ENCODE measurements at regions not wholly inside any gene's neighbourhood (a gene's known extent, or its start where the extent isn't known, plus 50 kb on each side); places are given as distances from the start of the nearest gene placed in this dataset.

DNA sequence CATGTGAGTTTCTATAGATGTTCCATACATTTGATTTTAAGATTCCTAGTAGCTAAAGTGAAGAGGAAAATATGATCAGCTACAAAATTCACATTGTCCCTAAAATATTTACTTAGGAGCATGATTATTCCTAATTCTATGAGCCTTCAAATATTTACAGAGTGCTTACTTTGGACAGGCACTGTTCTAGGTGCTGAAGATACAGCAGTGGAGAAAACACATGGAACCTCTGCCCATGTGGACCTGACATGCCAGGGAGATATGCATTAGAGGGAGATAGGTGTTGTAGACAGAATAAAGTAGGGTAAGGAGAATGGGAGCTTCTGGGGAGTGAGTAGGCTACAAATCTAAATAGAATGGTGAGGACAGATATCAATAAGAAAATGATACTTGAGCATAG, 62.6 kb upstream of the TACR1 start:
- Histone ChIP-seq H3K9me1 (ENCODE audit: control insufficient read depth, insufficient read depth, low read length) (no peaks in the 10 kb centered on the region), H3K27me3 (ENCODE audit: control insufficient read depth in 2 of 2, insufficient read depth in 2 of 2, low read length in 2 of 2) (no peaks in the 10 kb centered on the region), H2AFZ (ENCODE audit: low read depth, low read length) (no peak overlapping the region), H3K9ac (ENCODE audit: insufficient read depth in 1 of 2, low read depth in 2 of 2, low read length in 2 of 2) (no peak overlapping the region), H3K4me3 (no peak overlapping the region), H4K20me1 (replicated peaks; ENCODE audit: control insufficient read depth, insufficient read depth, low read length) (no peaks in the 10 kb centered on the region), H3K27ac (ENCODE audit: extremely low read depth, low read depth, low read length) (no peak overlapping the region), H3K79me2 (ENCODE audit: control insufficient read depth, insufficient read depth, low read length) (no peaks in the 10 kb centered on the region), H3K36me3 (ENCODE audit: control insufficient read depth, insufficient read depth, low read length) (no peaks in the 10 kb centered on the region), H3K9me3 (replicated peaks; ENCODE audit: control insufficient read depth, insufficient read depth, low read depth, low read length) (no peaks in the 10 kb centered on the region), H3K4me1 (replicated peaks in 1 of 2; ENCODE audit: control insufficient read depth in 2 of 2, insufficient read depth in 2 of 2, low read length in 2 of 2) (no peaks in the 10 kb centered on the region), H3K4me2 (ENCODE audit: insufficient read depth, low read length) (no peak overlapping the region)
- CTCF ChIA-PET (ENCODE audit: low intra/inter-chr PET ratio): no interaction called here
- TF ChIP-seq PTRF (tag; IDR thresholded peaks at IDR 0.05): no peak
- no peak for TF ChIP-seq HMG20B (CRISPR knock-in tag; IDR thresholded peaks at IDR 0.05)
- no peak for TF ChIP-seq HBP1 (CRISPR knock-in tag; IDR thresholded peaks at IDR 0.05)
- no peak for ATAC-seq
- intact Hi-C loops (cut with micrococcal nuclease): no loop called here
- in situ Hi-C loops (cut with MboI): no loop called here
- POLR2A ChIA-PET: no interaction called here
- no peak for DNase-seq (ENCODE audit: extremely low read depth in 1 of 4, low spot score in 3 of 4)
- no peak for FAIRE-seq
- BruUV-seq (replicated peaks): no TSS peak

DNA sequence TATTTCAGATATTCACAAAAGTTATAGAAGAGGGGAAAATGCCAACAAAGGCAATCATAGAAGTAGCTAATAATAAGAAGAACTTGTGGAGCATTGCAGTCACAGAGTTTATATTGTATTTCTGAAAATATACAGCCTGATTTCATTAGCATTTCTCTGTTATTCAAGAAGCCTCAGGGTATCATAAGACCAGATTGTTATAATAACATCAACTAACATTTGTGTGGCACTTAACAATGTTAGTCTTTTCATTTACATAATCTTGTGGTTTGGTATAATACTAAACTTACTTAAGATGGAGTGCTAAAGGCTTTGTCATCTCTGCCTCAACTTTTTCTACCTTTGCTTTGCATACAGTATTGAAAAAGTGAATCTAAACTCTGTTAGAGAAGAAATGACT, 61.6 kb upstream of the TACR1 start:
- no peak for ATAC-seq

More for the DNA sequence above, 61.6 kb upstream of the TACR1 start:
- H2AFZ ChIP-seq (ENCODE audit: low read depth, low read length): no peak overlapping the region
- no peak for TF ChIP-seq KDM5B (IDR thresholded peaks at IDR 0.05; ENCODE audit: insufficient replicate concordance, low read depth, low read length)
- intact Hi-C loops (cut with micrococcal nuclease): no loop called here
- H3K36me3 ChIP-seq (ENCODE audit: control insufficient read depth, insufficient read depth, low read length): no peaks in the 10 kb centered on the region
- ChIA-PET CTCF (ENCODE audit: low intra/inter-chr PET ratio) (no interaction called here), POLR2A (no interaction called here)
- FAIRE-seq (no peak), DNase-seq (ENCODE audit: extremely low read depth in 1 of 4, low spot score in 3 of 4) (no peak)
- no peak overlapping the region for H3K4me3 ChIP-seq
- no peak overlapping the region for H3K9ac ChIP-seq (ENCODE audit: insufficient read depth in 1 of 2, low read depth in 2 of 2, low read length in 2 of 2)
- H3K9me1 ChIP-seq (ENCODE audit: control insufficient read depth, insufficient read depth, low read length): no peaks in the 10 kb centered on the region
- H3K9me3 ChIP-seq (replicated peaks; ENCODE audit: control insufficient read depth, insufficient read depth, low read depth, low read length): no peaks in the 10 kb centered on the region
- H3K27ac ChIP-seq (ENCODE audit: extremely low read depth, low read depth, low read length): no peak overlapping the region
- H4K20me1 ChIP-seq (replicated peaks; ENCODE audit: control insufficient read depth, insufficient read depth, low read length): no peaks in the 10 kb centered on the region
- H3K79me2 ChIP-seq (ENCODE audit: control insufficient read depth, insufficient read depth, low read length): no peaks in the 10 kb centered on the region
- in situ Hi-C loops (cut with MboI): no loop called here
- no peak overlapping the region for H3K4me2 ChIP-seq (ENCODE audit: insufficient read depth, low read length)
- no peaks in the 10 kb centered on the region for H3K4me1 ChIP-seq (replicated peaks in 1 of 2; ENCODE audit: control insufficient read depth in 2 of 2, insufficient read depth in 2 of 2, low read length in 2 of 2)
- H3K27me3 ChIP-seq (ENCODE audit: control insufficient read depth in 2 of 2, insufficient read depth in 2 of 2, low read length in 2 of 2): no peaks in the 10 kb centered on the region
- no TSS peak for BruUV-seq (replicated peaks)

Data from K562 (cell line).